ENCODE measurements at regions not wholly inside any gene's neighbourhood (a gene's known extent, or its start where the extent isn't known, plus 50 kb on each side); places are given as distances from the start of the nearest gene placed in this dataset.
"Not testable (repeated sequence)": the region's sequence is repeated elsewhere in the genome, so short reads cannot be mapped to it uniquely, and the experiment has no call there.

GRCh38 chr12:14213542-14213941, 151.9 kb upstream of the ATF7IP start:
- no peak for DNase-seq (ENCODE audit: low spot score)

- no peak for DNase-seq (ENCODE audit: low spot score)
Measured at GRCh38 chr12:14214495-14214894, 151.0 kb upstream of the ATF7IP start.

- DNase-seq (ENCODE audit: low spot score): not testable (repeated sequence)
Measured at GRCh38 chr12:14215949-14216348, 149.5 kb upstream of the ATF7IP start.

- DNase-seq (ENCODE audit: low spot score): peak; percentile 12
Measured at GRCh38 chr12:14216405-14217294, 148.8 kb upstream of the ATF7IP start.

GRCh38 chr12:14219156-14219555, 146.3 kb upstream of the ATF7IP start:
- DNase-seq (ENCODE audit: low spot score): no peak

GRCh38 chr12:14219670-14220069, 145.8 kb upstream of the ATF7IP start:
- not testable (repeated sequence) for DNase-seq (ENCODE audit: low spot score)

GRCh38 chr12:14225064-14225463, 140.4 kb upstream of the ATF7IP start:
- DNase-seq (ENCODE audit: low spot score): no peak

GRCh38 chr12:14235176-14235575, 130.3 kb upstream of the ATF7IP start:
- DNase-seq (ENCODE audit: low spot score): not testable (repeated sequence)

- DNase-seq (ENCODE audit: low spot score): not testable (repeated sequence)
Measured at GRCh38 chr12:14236641-14237040, 128.8 kb upstream of the ATF7IP start.

- no peak for DNase-seq (ENCODE audit: low spot score)
Measured at GRCh38 chr12:14238221-14238792, 127.2 kb upstream of the ATF7IP start.

GRCh38 chr12:14239350-14239934, 126.0 kb upstream of the ATF7IP start:
- DNase-seq (ENCODE audit: low spot score): peak; percentile 44

GRCh38 chr12:14239935-14240872, 125.3 kb upstream of the ATF7IP start:
- peak; percentile 22 for DNase-seq (ENCODE audit: low spot score)

- DNase-seq (ENCODE audit: low spot score): no peak
Measured at GRCh38 chr12:14240873-14241220, 124.6 kb upstream of the ATF7IP start.

GRCh38 chr12:14242825-14243224, 122.7 kb upstream of the ATF7IP start:
- not testable (repeated sequence) for DNase-seq (ENCODE audit: low spot score)

- no peak for DNase-seq (ENCODE audit: low spot score)
Measured at GRCh38 chr12:14243941-14244340, 121.5 kb upstream of the ATF7IP start.

GRCh38 chr12:14244876-14245669, 120.4 kb upstream of the ATF7IP start:
- DNase-seq (ENCODE audit: low spot score): no peak

- no peak for DNase-seq (ENCODE audit: low spot score)
Measured at GRCh38 chr12:14247166-14247565, 118.3 kb upstream of the ATF7IP start.

GRCh38 chr12:14249368-14249767, 116.1 kb upstream of the ATF7IP start:
- DNase-seq (ENCODE audit: low spot score): no peak

GRCh38 chr12:14252697-14253096, 112.8 kb upstream of the ATF7IP start:
- DNase-seq (ENCODE audit: low spot score): no peak

GRCh38 chr12:14253496-14253895, 112.0 kb upstream of the ATF7IP start:
- DNase-seq (ENCODE audit: low spot score): no peak

GRCh38 chr12:14254781-14255180, 110.7 kb upstream of the ATF7IP start:
- no peak for DNase-seq (ENCODE audit: low spot score)

Data from CD4-positive, alpha-beta T cell treated with Interleukin-6 at 100 ng/mL for 8 hours (primary cell).